Parathyroid adenoma (tissue), 2 donors: ENCODE measurements at regions not wholly inside any gene's neighbourhood (a gene's known extent, or its start where the extent isn't known, plus 50 kb on each side); places are given as distances from the start of the nearest gene placed in this dataset.

Experiments used
- H2AFZ ChIP-seq: fragments of 300-600 bp; sonication (generic); one replicate; pipeline ENCODE4 v1.7.0; 2017; ENCODE audit warnings: antibody characterized with exemption, mild to moderate bottlenecking
- H3K27ac ChIP-seq: fragments of 300-600 bp; sonication (generic); one replicate; pipeline ENCODE4 v1.7.0; 2017
- H3K27me3 ChIP-seq: fragments of 300-600 bp; sonication (generic); one replicate; pipeline ENCODE4 v1.7.0; 2017; ENCODE audit warnings: low read length; ENCODE audit not compliant: control insufficient read depth, insufficient read depth
- H3K36me3 ChIP-seq: fragments of 300-600 bp; sonication (generic); one replicate; pipeline ENCODE4 v1.7.0; 2017; ENCODE audit warnings: low read length; ENCODE audit not compliant: control insufficient read depth, insufficient read depth
- H3K4me1 ChIP-seq: fragments of 300-600 bp; sonication (generic); one replicate; pipeline ENCODE4 v1.7.0; 2017; ENCODE audit warnings: control low read depth
- H3K4me2 ChIP-seq: fragments of 300-600 bp; sonication (generic); one replicate; pipeline ENCODE4 v1.7.0; 2017; ENCODE audit warnings: low read length
- H3K4me3 ChIP-seq: fragments of 300-600 bp; sonication (generic); one replicate; pipeline ENCODE4 v1.7.0; 2017; ENCODE audit warnings: low read depth, low read length
- H3K79me2 ChIP-seq: fragments of 300-600 bp; sonication (generic); one replicate; pipeline ENCODE4 v1.7.0; 2017; ENCODE audit warnings: control low read depth
- H3K9ac ChIP-seq: fragments of 300-600 bp; sonication (generic); one replicate; pipeline ENCODE4 v1.7.0; 2017; ENCODE audit warnings: mild to moderate bottlenecking
- H3K9me3 ChIP-seq: fragments of 300-600 bp; sonication (generic); one replicate; pipeline ENCODE4 v1.7.0; 2017; ENCODE audit warnings: low read length; ENCODE audit not compliant: control insufficient read depth
- TF ChIP-seq, protein P1 (sequence below): fragments of 300-600 bp; sonication (generic); IDR thresholded peaks from one replicate; pipeline ENCODE4 v1.7.0; 2017; ENCODE audit warnings: antibody characterized with exemption, mild to moderate bottlenecking
- donor health status: primary hyperparathyroidism.

- no peak overlapping the region for H2AFZ ChIP-seq
- no peaks in the 10 kb centered on the region for H3K79me2 ChIP-seq
- H3K4me3 ChIP-seq = no peak overlapping the region
- H3K9ac ChIP-seq = no peak overlapping the region
- H3K36me3 ChIP-seq = no peaks in the 10 kb centered on the region
- no peaks in the 10 kb centered on the region for H3K9me3 ChIP-seq
- no peak overlapping the region for H3K27ac ChIP-seq
- TF ChIP-seq, protein P1, sequence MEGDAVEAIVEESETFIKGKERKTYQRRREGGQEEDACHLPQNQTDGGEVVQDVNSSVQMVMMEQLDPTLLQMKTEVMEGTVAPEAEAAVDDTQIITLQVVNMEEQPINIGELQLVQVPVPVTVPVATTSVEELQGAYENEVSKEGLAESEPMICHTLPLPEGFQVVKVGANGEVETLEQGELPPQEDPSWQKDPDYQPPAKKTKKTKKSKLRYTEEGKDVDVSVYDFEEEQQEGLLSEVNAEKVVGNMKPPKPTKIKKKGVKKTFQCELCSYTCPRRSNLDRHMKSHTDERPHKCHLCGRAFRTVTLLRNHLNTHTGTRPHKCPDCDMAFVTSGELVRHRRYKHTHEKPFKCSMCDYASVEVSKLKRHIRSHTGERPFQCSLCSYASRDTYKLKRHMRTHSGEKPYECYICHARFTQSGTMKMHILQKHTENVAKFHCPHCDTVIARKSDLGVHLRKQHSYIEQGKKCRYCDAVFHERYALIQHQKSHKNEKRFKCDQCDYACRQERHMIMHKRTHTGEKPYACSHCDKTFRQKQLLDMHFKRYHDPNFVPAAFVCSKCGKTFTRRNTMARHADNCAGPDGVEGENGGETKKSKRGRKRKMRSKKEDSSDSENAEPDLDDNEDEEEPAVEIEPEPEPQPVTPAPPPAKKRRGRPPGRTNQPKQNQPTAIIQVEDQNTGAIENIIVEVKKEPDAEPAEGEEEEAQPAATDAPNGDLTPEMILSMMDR = no peak
- no peaks in the 10 kb centered on the region for H3K4me1 ChIP-seq
- no peaks in the 10 kb centered on the region for H3K27me3 ChIP-seq
- H3K4me2 ChIP-seq = no peak overlapping the region
Measured at GRCh38 chr5:29016067-29016466, 1977.7 kb upstream of the CDH9 start.

DNA sequence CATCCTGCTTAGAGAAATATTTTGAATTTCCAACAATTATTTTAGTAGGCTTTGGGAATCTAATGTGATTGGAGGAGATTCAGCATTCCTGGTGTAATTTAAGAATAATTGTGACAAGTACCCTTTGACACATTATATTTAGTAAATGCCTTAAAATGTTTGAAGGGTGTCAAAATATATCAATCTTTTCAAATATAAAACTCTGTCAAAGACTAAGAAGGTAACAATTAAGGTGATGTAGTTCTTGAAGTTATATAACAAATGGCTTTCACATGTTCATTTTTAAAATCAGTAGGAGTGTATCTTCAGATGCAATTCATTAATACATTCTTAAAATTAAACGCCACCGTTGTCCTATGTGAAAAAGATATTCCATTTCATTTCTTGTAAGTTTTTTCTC, 1977.1 kb upstream of the CDH9 start:
- Histone ChIP-seq H3K4me2 (no peak overlapping the region), H3K79me2 (no peaks in the 10 kb centered on the region), H3K4me3 (no peak overlapping the region), H3K9me3 (no peaks in the 10 kb centered on the region), H3K27ac (no peak overlapping the region), H3K36me3 (no peaks in the 10 kb centered on the region), H2AFZ (no peak overlapping the region), H3K9ac (no peak overlapping the region), H3K27me3 (no peaks in the 10 kb centered on the region), H3K4me1 (no peaks in the 10 kb centered on the region)
- TF ChIP-seq, protein P1 = no peak

- H2AFZ ChIP-seq = no peak overlapping the region
- no peaks in the 10 kb centered on the region for H3K36me3 ChIP-seq
- H3K9me3 ChIP-seq = no peaks in the 10 kb centered on the region
- H3K4me3 ChIP-seq = no peak overlapping the region
- no peaks in the 10 kb centered on the region for H3K4me1 ChIP-seq
- no peak overlapping the region for H3K27ac ChIP-seq
- H3K4me2 ChIP-seq = no peak overlapping the region
- no peaks in the 10 kb centered on the region for H3K27me3 ChIP-seq
- no peak overlapping the region for H3K9ac ChIP-seq
- no peaks in the 10 kb centered on the region for H3K79me2 ChIP-seq
- TF ChIP-seq, protein P1 = no peak
Measured at GRCh38 chr5:29005386-29005785, 1967.0 kb upstream of the CDH9 start.

DNA sequence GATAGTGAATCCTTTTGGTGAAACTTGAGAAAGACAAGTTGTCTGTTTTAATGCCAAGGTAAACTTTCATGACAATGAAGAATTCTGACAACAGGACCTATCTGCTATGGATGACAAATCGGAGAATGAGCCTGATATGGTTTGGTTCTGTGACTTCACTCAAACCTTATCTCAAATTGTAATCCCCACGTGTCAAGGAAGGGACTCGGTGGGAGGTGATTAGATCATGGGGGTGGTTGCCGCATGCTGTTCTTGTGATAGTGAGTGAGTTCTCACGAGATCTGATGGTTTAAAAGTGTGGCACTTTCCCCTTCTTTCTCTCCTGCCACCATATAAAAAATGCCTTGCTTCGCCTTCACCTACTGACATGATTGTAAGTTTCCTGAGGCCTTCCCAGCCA, 1964.1 kb upstream of the CDH9 start:
- Histone ChIP-seq H3K9ac (no peak overlapping the region), H3K27ac (no peak overlapping the region), H3K4me3 (no peak overlapping the region), H3K9me3 (no peaks in the 10 kb centered on the region), H3K4me1 (no peaks in the 10 kb centered on the region), H3K36me3 (no peaks in the 10 kb centered on the region), H2AFZ (no peak overlapping the region), H3K4me2 (no peak overlapping the region), H3K79me2 (no peaks in the 10 kb centered on the region), H3K27me3 (no peaks in the 10 kb centered on the region)
- TF ChIP-seq, protein P1 = no peak

GRCh38 chr5:29001666-29002065, 1963.3 kb upstream of the CDH9 start:
- no peak overlapping the region for H3K27ac ChIP-seq
- no peaks in the 10 kb centered on the region for H3K36me3 ChIP-seq
- no peak overlapping the region for H3K4me2 ChIP-seq
- no peaks in the 10 kb centered on the region for H3K79me2 ChIP-seq
- no peaks in the 10 kb centered on the region for H3K4me1 ChIP-seq
- H3K27me3 ChIP-seq = no peaks in the 10 kb centered on the region
- TF ChIP-seq, protein P1 = no peak
- H3K4me3 ChIP-seq = no peak overlapping the region
- no peak overlapping the region for H2AFZ ChIP-seq
- no peaks in the 10 kb centered on the region for H3K9me3 ChIP-seq
- no peak overlapping the region for H3K9ac ChIP-seq
